Cardiac muscle cell (in vitro differentiated cells and primary cell): ENCODE measurements at regions not wholly inside any gene's neighbourhood (a gene's known extent, or its start where the extent isn't known, plus 50 kb on each side); places are given as distances from the start of the nearest gene placed in this dataset.
A peak's percentile ranks its signal among the peaks of the same experiment; 100 is the strongest.
"Not testable (repeated sequence)": the region's sequence is repeated elsewhere in the genome, so short reads cannot be mapped to it uniquely, and the experiment has no call there.

Experiments
- DNase-seq, 2 donors: peaks; one replicate each; pipeline versions ENCODE4 v3.0.0 to v3.0.0-alpha.2; 2010 to 2017; ENCODE audit warnings: low read depth in 1 of 2, low spot score in 1 of 2
- H3K27ac ChIP-seq: fragments of 200-600 bp; sonication (generic); 2 replicates; pipeline ENCODE4 v1.5.1; 2016
- H3K27me3 ChIP-seq: fragments of 200-600 bp; sonication (generic); 2 replicates; pipeline ENCODE4 v1.6.0; 2016; ENCODE audit warnings: control low read depth
- H3K36me3 ChIP-seq: fragments of 200-600 bp; sonication (generic); 2 replicates; pipeline ENCODE4 v1.5.1; 2016; ENCODE audit warnings: control low read depth
- H3K4me1 ChIP-seq: fragments of 200-600 bp; sonication (generic); 2 replicates; pipeline ENCODE4 v1.8.1; 2017; ENCODE audit warnings: low read depth, mild to moderate bottlenecking, mixed run types
- H3K4me3 ChIP-seq: fragments of 200-600 bp; sonication (generic); 2 replicates; pipeline ENCODE4 v1.5.1; 2016; ENCODE audit warnings: mild to moderate bottlenecking
- H3K9me3 ChIP-seq: fragments of 200-600 bp; sonication (generic); 2 replicates; pipeline ENCODE4 v1.5.1; 2017; ENCODE audit warnings: low read depth, mild to moderate bottlenecking, control low read depth
- TF ChIP-seq, protein P1 (sequence below): IDR thresholded peaks from 2 replicates; pipeline ENCODE4 v1.5.1; 2012; ENCODE audit warnings: low read depth, mild to moderate bottlenecking, low read length

DNA sequence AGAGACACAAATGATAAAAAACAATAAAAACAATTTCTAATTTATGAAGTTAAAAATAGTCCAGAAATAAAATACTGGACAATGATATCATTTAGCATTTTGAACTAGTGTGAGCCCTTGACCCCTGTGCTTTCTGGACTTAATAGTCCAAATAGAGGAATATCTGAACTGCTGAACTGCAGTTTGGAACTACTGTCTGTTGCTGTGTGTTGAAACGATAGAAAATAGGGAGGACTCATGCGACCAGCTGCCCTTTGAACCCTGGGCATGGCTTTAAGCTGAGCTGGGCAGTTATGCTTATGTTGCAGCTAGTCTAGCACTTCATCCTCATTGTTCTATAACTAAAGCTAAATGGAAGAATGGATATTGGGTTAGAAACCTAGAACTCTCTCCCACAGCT lies 99.5 kb downstream of the FMR1NB start:
- TF ChIP-seq, protein P1, sequence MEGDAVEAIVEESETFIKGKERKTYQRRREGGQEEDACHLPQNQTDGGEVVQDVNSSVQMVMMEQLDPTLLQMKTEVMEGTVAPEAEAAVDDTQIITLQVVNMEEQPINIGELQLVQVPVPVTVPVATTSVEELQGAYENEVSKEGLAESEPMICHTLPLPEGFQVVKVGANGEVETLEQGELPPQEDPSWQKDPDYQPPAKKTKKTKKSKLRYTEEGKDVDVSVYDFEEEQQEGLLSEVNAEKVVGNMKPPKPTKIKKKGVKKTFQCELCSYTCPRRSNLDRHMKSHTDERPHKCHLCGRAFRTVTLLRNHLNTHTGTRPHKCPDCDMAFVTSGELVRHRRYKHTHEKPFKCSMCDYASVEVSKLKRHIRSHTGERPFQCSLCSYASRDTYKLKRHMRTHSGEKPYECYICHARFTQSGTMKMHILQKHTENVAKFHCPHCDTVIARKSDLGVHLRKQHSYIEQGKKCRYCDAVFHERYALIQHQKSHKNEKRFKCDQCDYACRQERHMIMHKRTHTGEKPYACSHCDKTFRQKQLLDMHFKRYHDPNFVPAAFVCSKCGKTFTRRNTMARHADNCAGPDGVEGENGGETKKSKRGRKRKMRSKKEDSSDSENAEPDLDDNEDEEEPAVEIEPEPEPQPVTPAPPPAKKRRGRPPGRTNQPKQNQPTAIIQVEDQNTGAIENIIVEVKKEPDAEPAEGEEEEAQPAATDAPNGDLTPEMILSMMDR, result no peak
- H3K9me3 ChIP-seq, result no peaks in the 10 kb centered on the region
- H3K4me1 ChIP-seq, result no peaks in the 10 kb centered on the region
- H3K4me3 ChIP-seq, result no peak overlapping the region
- no peak for DNase-seq
- no peaks in the 10 kb centered on the region for H3K27me3 ChIP-seq
- no peak overlapping the region for H3K27ac ChIP-seq
- no peaks in the 10 kb centered on the region for H3K36me3 ChIP-seq

DNA sequence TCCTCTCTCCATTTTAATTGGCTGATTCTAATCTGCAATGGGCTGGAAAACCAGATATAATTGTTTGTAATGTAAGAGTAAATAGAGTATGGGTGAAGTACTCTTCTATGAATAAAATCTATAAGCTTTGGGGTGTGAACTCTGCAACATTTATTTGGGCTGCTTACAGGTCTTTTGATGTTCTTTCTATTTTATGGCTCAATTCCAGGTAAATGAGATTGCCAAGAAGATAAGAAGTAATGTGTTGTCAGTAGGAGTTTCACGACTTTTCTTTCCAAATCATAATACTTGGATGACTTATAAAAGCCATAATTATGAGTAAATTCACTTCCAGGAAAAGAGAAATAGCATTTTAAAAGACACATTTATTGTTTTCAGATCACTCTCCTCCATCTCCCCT lies 103.5 kb downstream of the FMR1NB start:
- no peaks in the 10 kb centered on the region for H3K27me3 ChIP-seq
- no peak for DNase-seq
- H3K36me3 ChIP-seq, result no peaks in the 10 kb centered on the region
- H3K9me3 ChIP-seq, result no peaks in the 10 kb centered on the region
- H3K27ac ChIP-seq, result no peak overlapping the region
- H3K4me1 ChIP-seq, result no peaks in the 10 kb centered on the region
- no peak overlapping the region for H3K4me3 ChIP-seq
- TF ChIP-seq, protein P1, result no peak

DNA sequence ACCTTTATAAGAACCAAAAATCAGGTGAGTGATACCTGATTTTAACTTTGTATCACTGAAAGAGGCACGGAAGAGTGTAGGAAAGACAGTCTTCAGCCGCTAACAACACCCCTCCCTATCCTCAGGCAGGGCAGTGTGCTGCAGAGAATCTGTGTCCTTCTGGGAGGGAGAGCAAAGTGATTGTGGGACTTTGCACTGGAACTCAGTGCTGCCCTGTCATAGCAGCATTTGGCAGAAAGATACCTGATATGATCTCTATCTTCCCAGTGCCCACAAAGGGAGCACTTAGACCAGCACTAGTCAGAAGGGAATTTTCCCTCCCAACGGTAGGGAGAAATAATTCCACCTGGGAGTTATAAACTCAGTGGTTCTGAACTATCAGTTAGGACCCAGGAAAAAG lies 139.0 kb downstream of the FMR1NB start:
- Histone ChIP-seq H3K9me3 (no peaks in the 10 kb centered on the region), H3K27me3 (no peaks in the 10 kb centered on the region), H3K27ac (no peak overlapping the region), H3K4me3 (no peak overlapping the region), H3K4me1 (no peaks in the 10 kb centered on the region), H3K36me3 (no peaks in the 10 kb centered on the region)
- TF ChIP-seq, protein P1, result no peak
- DNase-seq, result no peak

DNA sequence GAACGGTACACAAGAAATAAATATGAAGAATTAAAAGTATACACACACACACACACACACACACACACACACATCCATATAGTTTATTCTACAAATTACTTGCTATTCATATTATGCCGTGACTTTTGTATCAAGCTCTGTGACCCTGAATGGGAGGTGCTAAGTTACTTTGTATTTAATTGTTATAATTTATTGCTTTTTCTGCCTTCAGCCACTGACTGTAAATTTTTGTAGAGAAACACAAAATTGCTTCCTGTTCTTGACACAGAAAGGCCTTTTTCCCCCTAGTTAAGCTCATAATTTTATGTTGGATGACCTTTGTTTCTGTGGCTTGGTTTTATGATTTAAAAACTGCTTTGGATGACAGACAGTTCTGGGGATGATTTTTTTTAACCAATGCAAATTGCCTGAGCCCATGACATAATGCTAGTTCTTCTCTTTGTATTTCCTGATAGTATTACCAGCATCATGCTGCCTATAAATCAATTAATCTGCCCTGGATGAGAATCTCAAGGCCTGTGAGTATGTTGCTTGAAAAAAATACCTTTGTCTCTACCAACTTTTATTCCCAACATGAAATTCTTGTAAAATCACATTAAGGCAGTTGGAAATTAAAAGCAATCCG lies 140.0 kb downstream of the FMR1NB start:
- no peak for DNase-seq
- Histone ChIP-seq H3K4me3 (no peak overlapping the region), H3K27ac (no peak overlapping the region), H3K4me1 (no peaks in the 10 kb centered on the region), H3K36me3 (no peaks in the 10 kb centered on the region), H3K27me3 (no peaks in the 10 kb centered on the region), H3K9me3 (no peaks in the 10 kb centered on the region)
- TF ChIP-seq, protein P1, result no peak

DNA sequence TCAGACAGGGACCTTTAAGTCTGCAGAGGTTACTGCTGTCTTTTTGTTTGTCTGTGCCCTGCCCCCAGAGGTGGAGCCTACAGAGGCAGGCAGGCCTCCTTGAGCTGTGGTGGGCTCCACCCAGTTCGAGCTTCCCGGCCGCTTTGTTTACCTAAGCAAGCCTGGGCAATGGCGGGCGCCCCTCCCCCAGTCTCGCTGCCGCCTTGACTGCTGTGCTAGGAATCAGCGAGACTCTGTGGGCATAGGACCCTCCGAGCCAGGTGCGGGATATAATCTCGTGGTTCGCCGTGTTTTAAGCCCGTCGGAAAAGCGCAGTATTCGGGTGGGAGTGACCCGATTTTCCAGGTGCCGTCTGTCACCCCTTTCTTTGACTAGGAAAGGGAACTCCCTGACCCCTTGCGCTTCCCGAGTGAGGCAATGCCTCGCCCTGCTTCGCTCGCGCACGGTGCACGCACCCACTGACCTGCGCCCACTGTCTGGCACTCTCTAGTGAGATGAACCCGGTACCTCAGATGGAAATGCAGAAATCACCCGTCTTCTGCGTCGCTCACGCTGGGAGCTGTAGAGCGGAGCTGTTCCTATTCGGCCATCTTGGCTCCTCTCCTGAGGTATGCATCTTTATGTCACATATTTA lies 147.9 kb downstream of the FMR1NB start:
- H3K36me3 ChIP-seq, H3K4me3 ChIP-seq, H3K27me3 ChIP-seq, H3K27ac ChIP-seq, H3K4me1 ChIP-seq, H3K9me3 ChIP-seq, DNase-seq: not testable (repeated sequence)

DNA sequence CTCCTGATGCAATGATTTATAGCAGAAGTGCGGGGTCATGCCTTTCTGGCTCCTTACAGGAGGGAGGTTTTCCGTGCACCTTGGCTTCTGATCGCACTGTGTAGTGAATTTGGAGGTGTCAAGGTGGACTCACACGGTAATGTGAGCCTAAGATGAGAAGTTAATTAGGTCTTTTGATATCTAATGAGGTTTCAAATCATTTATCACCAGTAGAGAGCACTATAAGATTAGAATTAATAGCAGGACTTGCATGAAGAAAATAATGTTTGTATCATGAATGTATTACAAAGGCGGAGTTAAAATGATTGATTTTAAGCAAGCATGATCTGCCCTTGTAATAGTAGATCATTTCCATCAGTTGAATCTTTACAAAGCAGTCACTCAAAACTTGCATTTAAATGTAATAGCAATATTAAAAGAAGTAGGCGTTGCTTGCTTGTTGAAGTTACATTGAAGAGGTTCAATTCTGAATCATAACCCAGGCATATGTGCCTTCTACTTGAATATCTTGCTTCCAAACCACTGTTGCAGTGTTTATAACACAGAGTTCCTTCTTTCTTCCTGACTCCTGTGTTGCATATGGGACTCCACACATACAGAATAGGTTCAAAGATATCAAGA lies 152.1 kb downstream of the FMR1NB start:
- Histone ChIP-seq H3K4me3 (no peak overlapping the region), H3K27ac (no peak overlapping the region), H3K36me3 (no peaks in the 10 kb centered on the region), H3K4me1 (no peaks in the 10 kb centered on the region), H3K9me3 (no peaks in the 10 kb centered on the region), H3K27me3 (no peaks in the 10 kb centered on the region)
- TF ChIP-seq, protein P1, result no peak
- DNase-seq, result peak in 1 of 2 donors; percentile 0
